Neuronal stem cell (in vitro differentiated cells): ENCODE measurements at regions not wholly inside any gene's neighbourhood (a gene's known extent, or its start where the extent isn't known, plus 50 kb on each side); places are given as distances from the start of the nearest gene placed in this dataset.

Source experiments
- DNase-seq: peaks from one replicate; pipeline ENCODE4 v3.0.0-alpha.2; 2013; ENCODE audit warnings: low spot score
- H2AFZ ChIP-seq: one replicate; pipeline ENCODE4 v1.6.1; 2013; ENCODE audit warnings: mild to moderate bottlenecking, low read length, inconsistent platforms
- H2AK5ac ChIP-seq: 2 replicates; pipeline ENCODE4 v1.6.1; 2013; ENCODE audit warnings: low read depth, mild to moderate bottlenecking, inconsistent platforms, low read length, moderate library complexity, mixed read lengths
- H2BK120ac ChIP-seq: 2 replicates; pipeline ENCODE4 v1.6.1; 2013; ENCODE audit warnings: low read depth, mild to moderate bottlenecking, inconsistent platforms, low read length, moderate library complexity, mixed read lengths
- H2BK12ac ChIP-seq: one replicate; pipeline ENCODE4 v1.6.1; 2013; ENCODE audit warnings: low read length, inconsistent platforms
- H2BK15ac ChIP-seq: 2 replicates; pipeline ENCODE4 v1.6.1; 2013; ENCODE audit warnings: mild to moderate bottlenecking, low read length, inconsistent platforms, mixed read lengths
- H2BK5ac ChIP-seq: one replicate; pipeline ENCODE4 v1.6.1; 2013; ENCODE audit warnings: inconsistent platforms, mild to moderate bottlenecking, low read length, moderate library complexity
- H3K14ac ChIP-seq: one replicate; pipeline ENCODE4 v1.6.1; 2013; ENCODE audit warnings: low read length, inconsistent platforms
- H3K18ac ChIP-seq: 2 replicates; pipeline ENCODE4 v1.6.1; 2013; ENCODE audit warnings: low read length, inconsistent platforms
- H3K23ac ChIP-seq: 2 replicates; pipeline ENCODE4 v1.6.1; 2013; ENCODE audit warnings: low read depth, mild to moderate bottlenecking, mixed read lengths, low read length, inconsistent platforms; ENCODE audit not compliant: poor library complexity
- H3K27ac ChIP-seq: replicated peaks from 3 replicates; pipeline ENCODE4 v1.5.1; 2013; ENCODE audit warnings: low read length, inconsistent platforms
- H3K27me3 ChIP-seq, 3 experiments: 2 replicates each; pipeline ENCODE4 v1.6.1; 2013; ENCODE audit warnings: low read length in 3 of 3, mild to moderate bottlenecking in 2 of 3, inconsistent platforms in 1 of 3, low read depth in 1 of 3, mixed read lengths in 1 of 3, moderate library complexity in 1 of 3; ENCODE audit not compliant: control insufficient read depth in 3 of 3, insufficient read depth in 3 of 3
- H3K36me3 ChIP-seq, 2 donors: replicated peaks in 1 of 2; 2 replicates each; pipeline ENCODE4 v1.6.1; 2013; ENCODE audit warnings: low read length in 2 of 2; ENCODE audit not compliant: control insufficient read depth in 2 of 2, insufficient read depth in 2 of 2
- H3K4ac ChIP-seq: 2 replicates; pipeline ENCODE4 v1.6.1; 2013; ENCODE audit warnings: inconsistent platforms, mild to moderate bottlenecking, low read length, moderate library complexity
- H3K4me1 ChIP-seq, 2 donors: 1 replicate in 1 of 2; 2 replicates in 1 of 2; pipeline ENCODE4 v1.6.1; 2013; ENCODE audit warnings: low read length in 2 of 2, low read depth in 1 of 2; ENCODE audit not compliant: control insufficient read depth in 2 of 2, insufficient read depth in 1 of 2
- H3K4me2 ChIP-seq: one replicate; pipeline ENCODE4 v1.6.1; 2013; ENCODE audit warnings: mild to moderate bottlenecking, low read length, inconsistent platforms; ENCODE audit not compliant: insufficient read depth, poor library complexity, severe bottlenecking
- H3K4me3 ChIP-seq, 2 donors: 2 replicates each; pipeline ENCODE4 v1.5.1; 2013; ENCODE audit warnings: low read length in 2 of 2, mild to moderate bottlenecking in 2 of 2, inconsistent platforms in 1 of 2, moderate library complexity in 1 of 2
- H3K79me1 ChIP-seq: one replicate; pipeline ENCODE4 v1.6.1; 2013; ENCODE audit warnings: low read depth, mild to moderate bottlenecking, inconsistent platforms, low read length, moderate library complexity
- H3K9ac ChIP-seq: one replicate; pipeline ENCODE4 v1.6.1; 2013; ENCODE audit warnings: mild to moderate bottlenecking, low read depth, low read length, inconsistent platforms; ENCODE audit not compliant: poor library complexity
- H3K9me3 ChIP-seq, 2 donors: replicated peaks in 1 of 2; 2 replicates each; pipeline versions ENCODE3 to v1.6.1; 2013; ENCODE audit warnings: low read length in 2 of 2, mild to moderate bottlenecking in 2 of 2, inconsistent platforms in 1 of 2, low read depth in 1 of 2, mixed read lengths in 1 of 2, moderate library complexity in 1 of 2; ENCODE audit not compliant: control insufficient read depth in 2 of 2, insufficient read depth in 1 of 2
- H4K8ac ChIP-seq: one replicate; pipeline ENCODE4 v1.6.1; 2013; ENCODE audit warnings: low read depth, mild to moderate bottlenecking, inconsistent platforms, low read length, moderate library complexity
- H4K91ac ChIP-seq: one replicate; pipeline ENCODE4 v1.6.1; 2013; ENCODE audit warnings: low read length, low read depth, mild to moderate bottlenecking, inconsistent platforms; ENCODE audit not compliant: poor library complexity
- WGBS, 2 donors: extraction: QIAGEN DNeasy Blood & Tissue Kit; methylation state at CpG; one replicate each; pipeline ENCODE4 v1.1.7; 2013; ENCODE audit warnings: missing lambda C conversion rate in 2 of 2, mixed read lengths in 1 of 2; ENCODE audit not compliant: insufficient read length in 2 of 2, insufficient replicate concordance in 1 of 2; ENCODE audit errors: extremely low coverage in 2 of 2; 5-methylcytosine and 5-hydroxymethylcytosine counted together

- Histone ChIP-seq H3K27ac (no peak overlapping the region), H2BK5ac (no peak overlapping the region), H2BK12ac (no peak overlapping the region), H3K9me3 (peaks cover 0 to 41% of the 10 kb centered on the region in 2 donors), H3K79me1 (no peaks in the 10 kb centered on the region), H3K4me1 (no peaks in the 10 kb centered on the region), H3K36me3 (no peaks in the 10 kb centered on the region), H3K9ac (no peak overlapping the region), H2AFZ (no peak overlapping the region), H3K4me2 (no peak overlapping the region), H4K91ac (no peak overlapping the region), H3K4me3 (no peak overlapping the region), H2BK120ac (no peak overlapping the region), H2BK15ac (no peak overlapping the region), H3K18ac (no peak overlapping the region), H3K23ac (no peak overlapping the region), H3K4ac (no peak overlapping the region), H3K27me3 (no peaks in the 10 kb centered on the region), H3K14ac (no peak overlapping the region), H4K8ac (no peak overlapping the region), H2AK5ac (no peak overlapping the region)
- DNase-seq, result no peak
- WGBS, 2 donors, result no CpG with 5 or more reads among the region's 7 CpGs
Measured at GRCh38 chr7:57205000-57205399, 72.8 kb upstream of the ZNF479 start.

DNA sequence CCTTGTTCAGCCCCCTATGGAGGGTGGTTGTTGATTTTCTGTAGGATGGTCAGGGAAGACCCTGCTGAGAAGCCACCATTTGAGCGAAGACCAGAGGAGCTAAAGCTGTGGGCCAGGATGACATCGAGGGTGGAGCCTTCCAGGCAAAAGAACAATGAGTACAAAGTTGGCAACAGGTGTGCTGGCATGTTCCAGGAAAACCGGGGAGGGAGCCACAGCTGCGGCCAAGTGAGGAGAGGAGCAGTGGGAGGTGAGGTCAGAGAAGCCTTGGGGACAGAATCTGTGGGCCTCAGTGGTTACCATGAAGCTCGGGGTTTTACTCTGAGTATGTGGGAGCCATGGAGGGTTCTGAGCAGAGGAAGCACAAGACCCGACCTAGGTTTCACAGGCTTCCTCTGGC lies 75.6 kb upstream of the ZNF479 start:
- no peak overlapping the region for H3K23ac ChIP-seq
- no peak overlapping the region for H3K27ac ChIP-seq
- H2BK12ac ChIP-seq, result no peak overlapping the region
- H2AK5ac ChIP-seq, result no peak overlapping the region
- H2BK5ac ChIP-seq, result no peak overlapping the region
- no peak overlapping the region for H2AFZ ChIP-seq
- H3K4me2 ChIP-seq, result no peak overlapping the region
- H3K4me1 ChIP-seq, result no peaks in the 10 kb centered on the region
- H4K91ac ChIP-seq, result no peak overlapping the region
- H3K9ac ChIP-seq, result no peak overlapping the region
- H4K8ac ChIP-seq, result no peak overlapping the region
- no peaks in the 10 kb centered on the region for H3K79me1 ChIP-seq
- no peak for DNase-seq
- no peaks in the 10 kb centered on the region for H3K27me3 ChIP-seq
- no peak overlapping the region for H3K4me3 ChIP-seq
- H3K36me3 ChIP-seq, result no peaks in the 10 kb centered on the region
- no peak overlapping the region for H2BK120ac ChIP-seq
- no peak overlapping the region for H3K14ac ChIP-seq
- H2BK15ac ChIP-seq, result no peak overlapping the region
- no peak overlapping the region for H3K18ac ChIP-seq
- no peak overlapping the region for H3K4ac ChIP-seq
- peaks cover 0 to 26% of the 10 kb centered on the region in 2 donors for H3K9me3 ChIP-seq
- WGBS, 2 donors, result no CpG with 5 or more reads among the region's 6 CpGs

- H3K4me3 ChIP-seq, result no peak overlapping the region
- no peak overlapping the region for H3K9ac ChIP-seq
- H3K23ac ChIP-seq, result no peak overlapping the region
- H2BK15ac ChIP-seq, result no peak overlapping the region
- no peak overlapping the region for H3K14ac ChIP-seq
- no peak for DNase-seq
- no peak overlapping the region for H2AFZ ChIP-seq
- H2BK120ac ChIP-seq, result no peak overlapping the region
- H4K91ac ChIP-seq, result no peak overlapping the region
- H3K18ac ChIP-seq, result no peak overlapping the region
- peaks cover 0 to 23% of the 10 kb centered on the region in 2 donors for H3K9me3 ChIP-seq
- no peaks in the 10 kb centered on the region for H3K27me3 ChIP-seq
- no peaks in the 10 kb centered on the region for H3K4me1 ChIP-seq
- H3K36me3 ChIP-seq, result no peaks in the 10 kb centered on the region
- H2AK5ac ChIP-seq, result no peak overlapping the region
- no peak overlapping the region for H3K4ac ChIP-seq
- no peaks in the 10 kb centered on the region for H3K79me1 ChIP-seq
- no peak overlapping the region for H2BK12ac ChIP-seq
- H3K4me2 ChIP-seq, result no peak overlapping the region
- WGBS, 2 donors, result no CpG with 5 or more reads among the region's 3 CpGs
- H2BK5ac ChIP-seq, result no peak overlapping the region
- no peak overlapping the region for H4K8ac ChIP-seq
- no peak overlapping the region for H3K27ac ChIP-seq
Measured at GRCh38 chr7:57210212-57210611, 78.0 kb upstream of the ZNF479 start.

DNA sequence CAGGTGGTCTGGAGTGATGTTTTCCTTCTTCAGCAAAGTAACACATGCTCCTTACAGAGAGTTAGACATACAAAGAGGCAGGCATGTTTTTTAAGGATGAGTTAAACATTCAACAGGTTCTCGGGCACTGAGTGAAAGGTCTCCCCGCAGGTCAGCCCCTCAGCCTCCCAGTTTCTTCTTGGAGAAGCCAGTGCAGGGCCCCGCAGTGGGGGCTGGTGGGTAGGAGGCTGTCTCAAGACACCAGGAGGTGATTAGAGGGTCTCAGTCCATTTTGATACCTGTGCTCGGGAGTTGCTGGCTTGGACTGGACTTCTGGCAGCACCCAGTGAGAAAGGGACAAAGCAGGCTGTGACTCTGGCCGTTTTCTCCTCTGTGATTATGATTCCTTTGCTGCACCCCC lies 78.6 kb upstream of the ZNF479 start:
- WGBS, 2 donors, result no CpG with 5 or more reads among the region's 5 CpGs
- Histone ChIP-seq H2AK5ac (no peak overlapping the region), H3K27ac (no peak overlapping the region), H3K4me2 (no peak overlapping the region), H3K36me3 (no peaks in the 10 kb centered on the region), H3K14ac (no peak overlapping the region), H2BK15ac (no peak overlapping the region), H3K4me3 (no peak overlapping the region), H3K79me1 (no peaks in the 10 kb centered on the region), H2BK5ac (no peak overlapping the region), H3K18ac (no peak overlapping the region), H3K9ac (no peak overlapping the region), H3K4ac (no peak overlapping the region), H3K4me1 (no peaks in the 10 kb centered on the region), H2AFZ (no peak overlapping the region), H2BK12ac (no peak overlapping the region), H3K27me3 (no peaks in the 10 kb centered on the region), H2BK120ac (no peak overlapping the region), H3K23ac (no peak overlapping the region), H4K91ac (no peak overlapping the region), H3K9me3 (peaks cover 0 to 26% of the 10 kb centered on the region in 2 donors), H4K8ac (no peak overlapping the region)
- DNase-seq, result no peak
